ENCODE measurements at regions not wholly inside any gene's neighbourhood (a gene's known extent, or its start where the extent isn't known, plus 50 kb on each side); places are given as distances from the start of the nearest gene placed in this dataset.

DNA sequence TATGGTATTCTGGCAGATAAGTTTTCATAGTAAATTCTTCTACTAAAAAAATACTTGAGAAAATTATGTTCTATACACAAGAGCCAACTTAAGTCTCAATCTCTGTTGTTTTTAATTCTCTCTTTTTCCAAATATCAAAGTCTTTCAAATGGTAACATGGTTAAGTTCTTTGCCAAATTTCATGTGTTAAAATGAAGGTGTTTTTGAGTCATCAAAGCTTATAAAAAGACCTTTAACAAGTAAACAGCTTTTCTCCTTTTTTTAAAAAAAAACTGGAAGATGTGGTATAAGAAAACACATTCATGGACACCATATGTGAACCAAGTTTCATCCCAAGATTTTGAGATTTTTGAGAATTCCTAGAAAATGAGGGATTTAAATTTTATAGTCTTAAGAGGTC is 111.3 kb downstream of the FOXG1 start:
- Mint-ChIP-seq H3K4me1 (peaks cover 9% of the 10 kb centered on the region), H3K36me3 (ENCODE audit: low read depth) (no peaks in the 10 kb centered on the region), H3K4me3 (no peak overlapping the region), H3K27ac (no peak overlapping the region), H3K27me3 (ENCODE audit: insufficient read depth) (no peaks in the 10 kb centered on the region), H3K9me3 (no peaks in the 10 kb centered on the region)
- no peaks in the 10 kb centered on the region for H3K27me3 ChIP-seq (ENCODE audit: control insufficient read depth, insufficient read depth, low read length, poor library complexity, severe bottlenecking)
- TF ChIP-seq, protein P1, sequence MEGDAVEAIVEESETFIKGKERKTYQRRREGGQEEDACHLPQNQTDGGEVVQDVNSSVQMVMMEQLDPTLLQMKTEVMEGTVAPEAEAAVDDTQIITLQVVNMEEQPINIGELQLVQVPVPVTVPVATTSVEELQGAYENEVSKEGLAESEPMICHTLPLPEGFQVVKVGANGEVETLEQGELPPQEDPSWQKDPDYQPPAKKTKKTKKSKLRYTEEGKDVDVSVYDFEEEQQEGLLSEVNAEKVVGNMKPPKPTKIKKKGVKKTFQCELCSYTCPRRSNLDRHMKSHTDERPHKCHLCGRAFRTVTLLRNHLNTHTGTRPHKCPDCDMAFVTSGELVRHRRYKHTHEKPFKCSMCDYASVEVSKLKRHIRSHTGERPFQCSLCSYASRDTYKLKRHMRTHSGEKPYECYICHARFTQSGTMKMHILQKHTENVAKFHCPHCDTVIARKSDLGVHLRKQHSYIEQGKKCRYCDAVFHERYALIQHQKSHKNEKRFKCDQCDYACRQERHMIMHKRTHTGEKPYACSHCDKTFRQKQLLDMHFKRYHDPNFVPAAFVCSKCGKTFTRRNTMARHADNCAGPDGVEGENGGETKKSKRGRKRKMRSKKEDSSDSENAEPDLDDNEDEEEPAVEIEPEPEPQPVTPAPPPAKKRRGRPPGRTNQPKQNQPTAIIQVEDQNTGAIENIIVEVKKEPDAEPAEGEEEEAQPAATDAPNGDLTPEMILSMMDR (conservative IDR thresholded peaks at IDR 0.05): no peak
- no peak overlapping the region for H3K27ac ChIP-seq (ENCODE audit: low read depth, low read length)
- no peaks in the 10 kb centered on the region for H3K9me3 ChIP-seq (ENCODE audit: control insufficient read depth, low read length)
- no peak for DNase-seq
- H3K36me3 ChIP-seq (ENCODE audit: control insufficient read depth, insufficient read depth, low read length): no peaks in the 10 kb centered on the region
- H3K4me3 ChIP-seq (ENCODE audit: low read length): no peak overlapping the region
- no peak overlapping the region for H3K9ac ChIP-seq (ENCODE audit: extremely low read depth, low read length, poor library complexity, severe bottlenecking)
- no peaks in the 10 kb centered on the region for H3K4me1 ChIP-seq (ENCODE audit: control insufficient read depth, insufficient read depth, low read length)

DNA sequence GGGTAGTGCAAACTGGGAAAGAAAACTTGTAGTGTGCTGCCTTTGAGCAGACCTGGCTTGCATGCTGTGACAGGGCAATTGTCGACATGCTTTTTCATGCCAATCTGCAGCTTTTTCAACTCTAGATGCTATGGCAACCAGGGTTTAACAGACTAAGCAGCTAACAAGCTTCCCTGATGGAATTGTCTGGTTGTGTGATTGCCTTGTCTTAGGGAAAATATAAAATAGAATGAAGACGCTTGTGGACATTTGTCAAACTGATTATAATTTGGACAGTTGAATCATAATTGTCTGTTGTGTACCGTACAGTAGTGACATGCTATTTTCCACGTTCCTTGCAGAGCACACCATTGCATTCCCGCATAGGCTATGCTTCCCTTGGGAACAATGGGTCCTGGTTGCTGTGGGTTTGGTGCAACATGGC is 113.0 kb downstream of the FOXG1 start:
- H3K36me3 Mint-ChIP-seq (ENCODE audit: low read depth): no peaks in the 10 kb centered on the region
- no peak for DNase-seq
- H3K4me1 Mint-ChIP-seq: peaks cover 9% of the 10 kb centered on the region
- no peaks in the 10 kb centered on the region for H3K27me3 Mint-ChIP-seq (ENCODE audit: insufficient read depth)
- Histone ChIP-seq H3K27ac (ENCODE audit: low read depth, low read length) (peak overlapping the region; percentile 91), H3K27me3 (ENCODE audit: control insufficient read depth, insufficient read depth, low read length, poor library complexity, severe bottlenecking) (no peaks in the 10 kb centered on the region), H3K36me3 (ENCODE audit: control insufficient read depth, insufficient read depth, low read length) (no peaks in the 10 kb centered on the region), H3K4me3 (ENCODE audit: low read length) (no peak overlapping the region), H3K9ac (ENCODE audit: extremely low read depth, low read length, poor library complexity, severe bottlenecking) (no peak overlapping the region), H3K4me1 (ENCODE audit: control insufficient read depth, insufficient read depth, low read length) (no peaks in the 10 kb centered on the region), H3K9me3 (ENCODE audit: control insufficient read depth, low read length) (no peaks in the 10 kb centered on the region)
- 46 to 73% methylated on average over 3 to 5 of the region's 5 CpGs for WGBS, 2 experiments (ENCODE audit: insufficient coverage in 1 of 2, insufficient read length in 1 of 2)
- TF ChIP-seq, protein P1 (conservative IDR thresholded peaks at IDR 0.05): no peak
- H3K4me3 Mint-ChIP-seq: no peak overlapping the region
- H3K27ac Mint-ChIP-seq: no peak overlapping the region
- no peaks in the 10 kb centered on the region for H3K9me3 Mint-ChIP-seq

DNA sequence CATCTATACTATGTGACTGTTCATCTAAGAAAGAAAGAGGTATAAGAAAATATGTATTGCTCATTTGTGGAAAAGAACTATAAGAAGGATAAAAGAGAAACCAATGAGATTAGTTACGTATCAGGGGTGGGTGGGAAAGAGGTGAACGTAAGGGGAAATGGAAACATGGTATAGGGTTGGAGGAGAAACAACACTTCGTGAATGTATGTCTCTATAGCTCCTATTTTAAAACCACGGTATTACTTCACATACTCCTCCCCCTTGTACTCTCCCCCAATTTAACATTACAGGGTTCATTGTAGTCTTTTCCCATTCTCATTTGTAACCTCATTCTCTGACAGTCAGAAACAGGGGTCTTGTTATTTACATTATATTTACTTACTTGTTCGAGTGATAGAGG is 120.4 kb downstream of the FOXG1 start:
- H3K27ac ChIP-seq (ENCODE audit: low read depth, low read length): no peak overlapping the region
- 84 to 90% methylated on average over 1 to 5 of the region's 5 CpGs for WGBS, 2 experiments (ENCODE audit: insufficient coverage in 1 of 2, insufficient read length in 1 of 2)
- H3K27ac Mint-ChIP-seq: no peak overlapping the region
- H3K9me3 ChIP-seq (ENCODE audit: control insufficient read depth, low read length): no peaks in the 10 kb centered on the region
- DNase-seq: no peak
- TF ChIP-seq, protein P1 (conservative IDR thresholded peaks at IDR 0.05): no peak
- H3K27me3 ChIP-seq (ENCODE audit: control insufficient read depth, insufficient read depth, low read length, poor library complexity, severe bottlenecking): no peaks in the 10 kb centered on the region
- no peaks in the 10 kb centered on the region for H3K36me3 ChIP-seq (ENCODE audit: control insufficient read depth, insufficient read depth, low read length)
- no peak overlapping the region for H3K4me3 ChIP-seq (ENCODE audit: low read length)
- H3K9me3 Mint-ChIP-seq: no peaks in the 10 kb centered on the region
- no peak overlapping the region for H3K9ac ChIP-seq (ENCODE audit: extremely low read depth, low read length, poor library complexity, severe bottlenecking)
- no peaks in the 10 kb centered on the region for H3K36me3 Mint-ChIP-seq (ENCODE audit: low read depth)
- no peaks in the 10 kb centered on the region for H3K4me1 Mint-ChIP-seq
- H3K4me1 ChIP-seq (ENCODE audit: control insufficient read depth, insufficient read depth, low read length): no peaks in the 10 kb centered on the region
- no peaks in the 10 kb centered on the region for H3K27me3 Mint-ChIP-seq (ENCODE audit: insufficient read depth)
- H3K4me3 Mint-ChIP-seq: no peak overlapping the region
